HL-60 (cell line): ENCODE measurements at regions not wholly inside any gene's neighbourhood (a gene's known extent, or its start where the extent isn't known, plus 50 kb on each side); places are given as distances from the start of the nearest gene placed in this dataset.

ENCODE experiments used
- CTCF ChIP-seq: IDR thresholded peaks from one replicate; pipeline ENCODE4 v1.5.1; 2011; ENCODE audit warnings: low read length, control low read depth, inconsistent platforms; ENCODE audit not compliant: insufficient read depth
- POLR2AphosphoS5 ChIP-seq: IDR thresholded peaks from 2 replicates; pipeline ENCODE4 v1.6.1; 2012; ENCODE audit warnings: low read depth

- TF ChIP-seq POLR2AphosphoS5, result no peak
- TF ChIP-seq CTCF, result no peak
Measured at GRCh38 chr10:78932861-78933260, 135.9 kb upstream of the ZMIZ1 start.
